ENCODE measurements at regions not wholly inside any gene's neighbourhood (a gene's known extent, or its start where the extent isn't known, plus 50 kb on each side); places are given as distances from the start of the nearest gene placed in this dataset.

DNA sequence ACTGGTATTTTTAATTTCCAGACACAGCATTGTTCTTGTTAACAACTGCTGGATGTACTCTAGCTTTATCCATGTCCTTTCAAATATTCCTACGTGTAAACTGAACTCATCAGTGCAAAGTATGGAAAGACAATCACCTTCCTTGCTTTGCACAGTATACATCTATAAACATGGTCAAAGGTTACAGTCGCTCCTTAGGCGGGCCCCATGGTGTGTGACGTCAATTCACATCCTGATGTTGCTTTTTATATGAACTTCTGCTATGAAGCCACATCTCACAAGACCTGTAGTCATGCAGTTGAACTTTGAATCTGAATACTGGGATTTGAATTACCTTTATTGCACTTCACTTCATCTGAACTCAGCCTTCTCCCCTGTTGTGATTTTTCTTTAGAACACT lies 447.6 kb upstream of the PSMD7 start:
- intact Hi-C loops (cut with DNase I) = no loop called here
- H3K4me3 ChIP-seq = no peak overlapping the region
- TF ChIP-seq CTCF (IDR thresholded peaks at IDR 0.05) (no peak), POLR2A (IDR thresholded peaks at IDR 0.05) (no peak), POLR2AphosphoS5 (IDR thresholded peaks at IDR 0.05; ENCODE audit: insufficient read depth in 1 of 2, low read depth in 1 of 2) (no peak)
- no peaks in the 10 kb centered on the region for H3K9me3 ChIP-seq
- H3K36me3 ChIP-seq = no peaks in the 10 kb centered on the region
- no peaks in the 10 kb centered on the region for H3K4me1 ChIP-seq
- no peak for DNase-seq (ENCODE audit: extremely low spot score in 2 of 2)
- no peak overlapping the region for H3K27ac ChIP-seq
- H3K27me3 ChIP-seq = no peaks in the 10 kb centered on the region

- DNase-seq (ENCODE audit: extremely low spot score in 2 of 2) = no peak
- Histone ChIP-seq H3K36me3 (no peaks in the 10 kb centered on the region), H3K4me3 (no peak overlapping the region)
Observed at GRCh38 chr16:73847090-73847489, 449.5 kb upstream of the PSMD7 start.

DNA sequence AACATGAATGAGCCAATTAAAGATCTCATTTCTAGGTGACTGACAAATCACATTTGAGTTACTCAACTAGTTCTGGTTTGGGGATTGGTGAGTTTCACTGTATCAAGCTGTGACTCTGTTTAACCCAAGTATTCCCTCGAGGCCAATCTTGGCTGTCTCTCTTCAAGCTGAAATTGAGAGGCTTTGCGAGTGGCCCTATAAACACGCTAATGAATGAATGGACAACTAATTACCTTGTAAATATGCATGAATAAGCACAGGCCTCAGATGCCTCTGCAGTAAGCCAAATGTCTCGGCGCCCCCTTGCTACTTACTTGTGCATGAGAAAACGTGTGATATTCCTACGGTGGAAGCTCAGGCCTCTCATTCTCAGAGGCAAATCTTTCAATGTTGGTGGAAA lies 450.3 kb upstream of the PSMD7 start:
- Histone ChIP-seq H3K27me3 (no peaks in the 10 kb centered on the region), H3K4me3 (no peak overlapping the region), H3K4me1 (no peaks in the 10 kb centered on the region), H3K27ac (no peak overlapping the region), H3K36me3 (no peaks in the 10 kb centered on the region), H3K9me3 (no peaks in the 10 kb centered on the region)
- intact Hi-C loops (cut with DNase I) = no loop called here
- no peak for DNase-seq (ENCODE audit: extremely low spot score in 2 of 2)
- no peak for TF ChIP-seq CTCF (IDR thresholded peaks at IDR 0.05)
- TF ChIP-seq POLR2AphosphoS5 (IDR thresholded peaks at IDR 0.05; ENCODE audit: insufficient read depth in 1 of 2, low read depth in 1 of 2) = no peak
- TF ChIP-seq POLR2A (IDR thresholded peaks at IDR 0.05) = no peak

More at GRCh38 chr16:73847090-73847489, 449.5 kb upstream of the PSMD7 start:
- intact Hi-C loops (cut with DNase I) = no loop called here
- Histone ChIP-seq H3K4me1 (no peaks in the 10 kb centered on the region), H3K27me3 (no peaks in the 10 kb centered on the region), H3K9me3 (no peaks in the 10 kb centered on the region), H3K27ac (no peak overlapping the region)
- TF ChIP-seq CTCF (IDR thresholded peaks at IDR 0.05) = no peak
- no peak for TF ChIP-seq POLR2A (IDR thresholded peaks at IDR 0.05)
- no peak for TF ChIP-seq POLR2AphosphoS5 (IDR thresholded peaks at IDR 0.05; ENCODE audit: insufficient read depth in 1 of 2, low read depth in 1 of 2)

- intact Hi-C loops (cut with DNase I) = no loop called here
- no peak for TF ChIP-seq CTCF (IDR thresholded peaks at IDR 0.05)
- no peak for TF ChIP-seq POLR2A (IDR thresholded peaks at IDR 0.05)
- no peak for TF ChIP-seq POLR2AphosphoS5 (IDR thresholded peaks at IDR 0.05; ENCODE audit: insufficient read depth in 1 of 2, low read depth in 1 of 2)
- Histone ChIP-seq H3K4me1 (no peaks in the 10 kb centered on the region), H3K27me3 (no peaks in the 10 kb centered on the region), H3K27ac (no peak overlapping the region), H3K36me3 (no peaks in the 10 kb centered on the region), H3K9me3 (no peaks in the 10 kb centered on the region), H3K4me3 (no peak overlapping the region)
- DNase-seq (ENCODE audit: extremely low spot score in 2 of 2) = no peak
Observed at GRCh38 chr16:73846007-73846330, 450.6 kb upstream of the PSMD7 start.

DNA sequence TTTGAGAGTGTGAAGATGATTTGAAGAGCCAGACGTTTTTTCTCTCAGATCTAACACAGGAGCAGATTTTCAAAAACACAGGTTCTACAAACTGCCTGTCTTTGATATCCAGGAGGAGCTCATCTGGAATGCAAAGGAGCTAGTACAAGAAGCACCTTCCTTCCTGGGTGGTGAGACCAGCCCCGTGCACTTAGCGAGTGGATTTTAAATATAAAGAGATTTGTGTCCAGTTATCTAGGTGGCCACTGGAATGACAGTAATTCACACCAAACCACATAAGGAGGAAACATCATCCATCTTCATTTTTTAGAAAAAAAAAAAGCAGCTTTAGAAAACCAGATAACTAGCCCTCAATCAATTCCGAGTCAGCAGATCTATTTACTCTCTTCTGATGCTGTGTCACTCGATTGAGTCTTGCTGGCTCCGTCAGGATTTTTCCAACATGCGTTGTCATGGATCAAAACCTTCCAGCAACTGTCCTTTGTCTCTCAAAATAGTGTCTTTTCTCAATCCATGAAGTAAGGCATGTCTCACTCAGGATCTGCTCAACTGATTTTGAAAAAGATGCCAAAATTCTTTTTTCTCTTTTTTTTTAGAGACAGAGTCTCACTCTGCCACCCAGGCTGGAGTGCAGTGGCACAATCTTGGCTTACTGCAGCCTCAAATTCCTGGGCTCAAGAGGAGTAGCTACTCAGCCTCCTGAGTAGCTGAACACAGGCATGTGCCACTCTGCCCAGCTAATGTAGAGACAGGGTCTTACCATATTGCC lies 451.2 kb upstream of the PSMD7 start:
- Histone ChIP-seq H3K4me1 (no peaks in the 10 kb centered on the region), H3K27ac (no peak overlapping the region), H3K36me3 (no peaks in the 10 kb centered on the region), H3K9me3 (no peaks in the 10 kb centered on the region), H3K27me3 (no peaks in the 10 kb centered on the region), H3K4me3 (no peak overlapping the region)
- DNase-seq (ENCODE audit: extremely low spot score in 2 of 2) = no peak
- intact Hi-C loops (cut with DNase I) = no loop called here
- TF ChIP-seq POLR2AphosphoS5 (IDR thresholded peaks at IDR 0.05; ENCODE audit: insufficient read depth in 1 of 2, low read depth in 1 of 2) (no peak), POLR2A (IDR thresholded peaks at IDR 0.05) (no peak), CTCF (IDR thresholded peaks at IDR 0.05) (no peak)

All from vagina (tissue), 2 donors.